ENCODE measurements at regions not wholly inside any gene's neighbourhood (a gene's known extent, or its start where the extent isn't known, plus 50 kb on each side); places are given as distances from the start of the nearest gene placed in this dataset.

DNA sequence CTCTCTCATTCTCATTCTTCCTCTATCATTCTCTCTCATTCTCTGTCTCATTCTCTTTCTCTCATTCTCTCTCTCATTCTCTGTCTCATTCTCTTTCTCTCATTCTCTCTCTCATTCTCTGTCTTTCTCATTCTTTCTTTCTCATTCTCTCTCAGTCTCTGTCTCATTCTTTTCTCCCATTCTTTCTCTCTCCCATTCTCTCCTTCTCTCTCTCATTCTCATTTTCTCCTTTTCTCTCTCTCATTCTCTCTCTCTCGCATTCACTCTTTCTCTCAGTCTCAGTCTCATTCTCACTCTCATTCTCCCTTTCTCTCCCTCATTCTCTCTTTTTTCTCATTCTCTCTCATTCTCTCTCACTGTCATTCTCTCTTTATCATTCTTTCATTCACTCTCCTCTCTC, 152.0 kb upstream of the UQCRFS1 start:
- no peak for TF ChIP-seq CTCF (IDR thresholded peaks at IDR 0.05 in 4 of 5, conservative IDR thresholded peaks at IDR 0.05 in 1 of 5)
- TF ChIP-seq POLR2A (IDR thresholded peaks at IDR 0.05) = no peak

Measured in gastrocnemius medialis (tissue), 4 donors.